Thyroid gland (tissue), 4 donors: ENCODE measurements at regions not wholly inside any gene's neighbourhood (a gene's known extent, or its start where the extent isn't known, plus 50 kb on each side); places are given as distances from the start of the nearest gene placed in this dataset. TPM values are rescaled to one million over a fixed set of nuclear protein-coding genes. Genes with fewer than 3 reads are reported as not detected.

ENCODE experiments used
- DNase-seq, 2 donors: peaks; one replicate each; pipeline ENCODE4 v3.0.0-alpha.2; 2019
- H3K27ac ChIP-seq, 3 donors: fragments of 200-600 bp; sonication (generic); 1 replicate in 2 of 3; 2 replicates in 1 of 3; pipeline ENCODE4 v1.5.1; 2016 to 2019; ENCODE audit warnings: mild to moderate bottlenecking in 1 of 3, moderate library complexity in 1 of 3
- H3K27me3 ChIP-seq: fragments of 200-600 bp; sonication (generic); one replicate; pipeline ENCODE4 v1.5.1; 2019
- H3K36me3 ChIP-seq, 2 donors: fragments of 200-600 bp; sonication (generic); one replicate each; pipeline ENCODE4 v1.5.1; 2016 to 2019
- H3K4me1 ChIP-seq, 2 donors: fragments of 200-600 bp; sonication (generic); one replicate each; pipeline ENCODE4 v1.5.1; 2017 to 2019
- H3K4me3 ChIP-seq, 3 donors: fragments of 200-600 bp; sonication (generic); replicated peaks in 1 of 3; 1 replicate in 2 of 3; 2 replicates in 1 of 3; pipeline ENCODE4 v1.5.1; 2016; ENCODE audit warnings: mild to moderate bottlenecking in 1 of 3
- H3K9me3 ChIP-seq: fragments of 200-600 bp; sonication (generic); one replicate; pipeline ENCODE4 v1.5.1; 2017
- POLR2A ChIP-seq, 2 donors: fragments of 450-650 bp; IDR thresholded peaks; one replicate each; pipeline ENCODE4 v1.6.1; 2017; ENCODE audit warnings: antibody characterized with exemption in 2 of 2, mild to moderate bottlenecking in 2 of 2, moderate library complexity in 1 of 2
- WGBS, 2 donors: methylation state at CpG; one replicate each; pipeline ENCODE4 v1.1.5; 2017; 5-methylcytosine and 5-hydroxymethylcytosine counted together
- intact Hi-C: fragments of 100-400 bp; cut with DNase I; formaldehyde crosslinking; loops from one replicate; pipeline ENCODE4 v1.15.1; 2023
- small RNA-seq: library from RNA; depleted of rRNA; stranded (forward); fragments of <200 nt; gene quantifications from one replicate; pipeline ENCODE3, GENCODE V24; 2016
- TF ChIP-seq, protein P1 (sequence below), 6 experiments: fragments of 200-600 bp in 3 of 6; fragments of 450-650 bp in 3 of 6; sonication (generic) in 3 of 6; IDR thresholded peaks; one replicate each; pipeline ENCODE4 v1.5.1; 2016 to 2019; ENCODE audit warnings: antibody characterized with exemption in 6 of 6, mild to moderate bottlenecking in 2 of 6, inconsistent platforms in 1 of 6, moderate library complexity in 1 of 6

DNA sequence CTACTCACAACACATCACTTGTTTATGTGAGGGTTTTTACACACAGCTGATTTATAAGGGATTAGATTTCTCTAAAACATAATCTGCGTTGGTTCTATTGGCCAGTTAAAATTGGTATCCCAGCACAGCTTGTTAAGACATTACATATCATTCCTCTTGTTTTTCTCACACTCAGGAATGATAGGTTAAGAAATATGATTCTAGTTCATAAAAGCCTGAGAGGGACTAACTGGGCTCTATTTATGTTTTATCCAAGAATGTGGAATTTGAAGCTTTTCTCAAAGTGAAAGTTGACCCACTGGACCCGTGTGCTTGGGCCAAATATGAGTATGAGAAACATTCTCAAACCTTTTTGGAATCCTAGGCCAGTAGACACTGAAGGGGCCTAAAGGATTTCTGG is 117.3 kb downstream of the TMEM170B start:
- 73 to 77% methylated on average over 2 of the region's 2 CpGs for WGBS, 2 donors
- intact Hi-C loops = loop anchor here (5.0 kb wide), 1 partner anchor 577 kb away; no protein-coding TSS in a partner anchor
- DNase-seq = no peak
- TF ChIP-seq, protein P1, sequence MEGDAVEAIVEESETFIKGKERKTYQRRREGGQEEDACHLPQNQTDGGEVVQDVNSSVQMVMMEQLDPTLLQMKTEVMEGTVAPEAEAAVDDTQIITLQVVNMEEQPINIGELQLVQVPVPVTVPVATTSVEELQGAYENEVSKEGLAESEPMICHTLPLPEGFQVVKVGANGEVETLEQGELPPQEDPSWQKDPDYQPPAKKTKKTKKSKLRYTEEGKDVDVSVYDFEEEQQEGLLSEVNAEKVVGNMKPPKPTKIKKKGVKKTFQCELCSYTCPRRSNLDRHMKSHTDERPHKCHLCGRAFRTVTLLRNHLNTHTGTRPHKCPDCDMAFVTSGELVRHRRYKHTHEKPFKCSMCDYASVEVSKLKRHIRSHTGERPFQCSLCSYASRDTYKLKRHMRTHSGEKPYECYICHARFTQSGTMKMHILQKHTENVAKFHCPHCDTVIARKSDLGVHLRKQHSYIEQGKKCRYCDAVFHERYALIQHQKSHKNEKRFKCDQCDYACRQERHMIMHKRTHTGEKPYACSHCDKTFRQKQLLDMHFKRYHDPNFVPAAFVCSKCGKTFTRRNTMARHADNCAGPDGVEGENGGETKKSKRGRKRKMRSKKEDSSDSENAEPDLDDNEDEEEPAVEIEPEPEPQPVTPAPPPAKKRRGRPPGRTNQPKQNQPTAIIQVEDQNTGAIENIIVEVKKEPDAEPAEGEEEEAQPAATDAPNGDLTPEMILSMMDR (IDR thresholded peaks at IDR 0.05) = no peak
- no peak for TF ChIP-seq POLR2A (IDR thresholded peaks at IDR 0.05)
- Histone ChIP-seq H3K36me3 (no peaks in the 10 kb centered on the region), H3K27me3 (no peaks in the 10 kb centered on the region), H3K27ac (no peak overlapping the region), H3K4me3 (no peak overlapping the region), H3K4me1 (peaks cover 0 to 12% of the 10 kb centered on the region in 2 donors), H3K9me3 (no peaks in the 10 kb centered on the region)

DNA sequence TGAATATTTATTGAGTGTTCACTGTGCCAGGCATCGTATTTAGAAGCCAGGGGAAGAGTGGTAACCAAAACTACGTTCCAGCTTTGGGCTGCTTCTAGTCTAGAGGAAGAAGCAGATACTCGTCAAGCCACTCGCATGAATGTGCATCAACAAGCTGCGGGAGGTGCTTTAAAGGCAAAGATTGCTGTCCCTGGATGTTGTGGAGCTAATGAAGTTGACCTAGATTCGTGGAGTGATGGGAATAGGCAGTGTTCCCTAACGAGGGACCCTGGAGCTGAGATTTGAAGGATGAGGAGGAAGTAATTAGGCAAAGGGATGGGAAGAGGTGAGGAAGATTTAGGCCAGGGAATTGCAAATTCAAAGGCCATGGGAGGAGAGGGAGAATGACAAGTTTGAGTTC is 118.9 kb downstream of the TMEM170B start:
- intact Hi-C loops = loop anchor here (5.0 kb wide), 1 partner anchor 576 kb away; no protein-coding TSS in a partner anchor
- Histone ChIP-seq H3K4me3 (no peak overlapping the region), H3K9me3 (no peaks in the 10 kb centered on the region), H3K36me3 (no peaks in the 10 kb centered on the region), H3K27me3 (no peaks in the 10 kb centered on the region), H3K4me1 (peaks cover 0 to 12% of the 10 kb centered on the region in 2 donors), H3K27ac (no peak overlapping the region)
- no peak for DNase-seq
- 75 to 84% methylated on average over 7 of the region's 7 CpGs for WGBS, 2 donors
- TF ChIP-seq, protein P1 (IDR thresholded peaks at IDR 0.05) = no peak
- no peak for TF ChIP-seq POLR2A (IDR thresholded peaks at IDR 0.05)

DNA sequence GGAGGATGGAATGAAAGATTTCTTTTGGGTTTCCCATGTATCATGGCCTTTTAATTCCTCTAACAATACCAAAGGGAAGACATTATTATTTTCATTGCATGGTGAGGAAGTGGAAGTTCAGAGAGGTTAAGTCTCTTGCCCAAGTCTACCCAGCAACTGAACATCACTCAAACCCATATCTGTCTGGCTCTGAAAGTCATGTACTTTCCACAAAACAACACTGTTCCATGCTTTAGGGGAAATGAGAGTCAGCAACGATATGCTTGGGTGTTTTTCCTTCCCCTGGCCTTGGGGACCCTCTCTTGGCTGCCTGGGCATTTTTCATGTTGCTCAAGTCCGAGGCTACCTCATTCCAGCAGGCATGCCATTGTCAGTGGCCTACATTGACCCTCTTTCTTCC is 118.8 kb downstream of the ADTRP start:
- WGBS, 2 donors = 85 to 93% methylated on average over 2 of the region's 2 CpGs
- intact Hi-C loops = loop anchor here (5.0 kb wide), 1 partner anchor 573 kb away; no protein-coding TSS in a partner anchor
- peaks cover 0 to 6% of the 10 kb centered on the region in 2 donors for H3K4me1 ChIP-seq
- TF ChIP-seq, protein P1 (IDR thresholded peaks at IDR 0.05) = no peak
- TF ChIP-seq POLR2A (IDR thresholded peaks at IDR 0.05) = no peak
- no peaks in the 10 kb centered on the region for H3K27me3 ChIP-seq
- H3K27ac ChIP-seq = no peak overlapping the region
- no peak for DNase-seq
- no peak overlapping the region for H3K4me3 ChIP-seq
- H3K36me3 ChIP-seq = no peaks in the 10 kb centered on the region
- no peaks in the 10 kb centered on the region for H3K9me3 ChIP-seq

DNA sequence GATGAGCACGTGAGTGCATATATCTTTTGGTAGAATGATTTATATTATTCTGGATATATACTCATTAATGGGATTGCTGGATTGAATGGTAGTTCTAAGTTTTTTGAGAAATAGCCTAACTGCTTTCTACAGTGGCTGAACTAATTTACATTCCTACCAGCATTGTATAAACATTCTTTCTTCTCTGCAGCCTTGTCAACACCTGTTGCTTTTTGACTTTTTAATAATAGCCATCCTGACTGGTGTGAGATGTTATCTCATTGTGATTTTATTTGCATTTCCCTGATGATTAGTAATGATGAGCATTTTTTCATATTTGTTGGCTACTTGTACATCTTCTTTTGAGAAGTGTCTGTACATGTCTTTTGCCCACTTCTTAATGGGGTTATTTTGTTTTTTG is 116.3 kb downstream of the ADTRP start:
- Histone ChIP-seq H3K27ac (no peak overlapping the region), H3K36me3 (no peaks in the 10 kb centered on the region), H3K27me3 (no peaks in the 10 kb centered on the region), H3K9me3 (no peaks in the 10 kb centered on the region), H3K4me3 (no peak overlapping the region), H3K4me1 (no peaks in the 10 kb centered on the region)
- WGBS, 2 donors = 97 to 98% methylated on average over 1 of the region's 1 CpG
- no peak for TF ChIP-seq POLR2A (IDR thresholded peaks at IDR 0.05)
- TF ChIP-seq, protein P1 (IDR thresholded peaks at IDR 0.05) = no peak
- DNase-seq = no peak
- intact Hi-C loops = no loop called here

DNA sequence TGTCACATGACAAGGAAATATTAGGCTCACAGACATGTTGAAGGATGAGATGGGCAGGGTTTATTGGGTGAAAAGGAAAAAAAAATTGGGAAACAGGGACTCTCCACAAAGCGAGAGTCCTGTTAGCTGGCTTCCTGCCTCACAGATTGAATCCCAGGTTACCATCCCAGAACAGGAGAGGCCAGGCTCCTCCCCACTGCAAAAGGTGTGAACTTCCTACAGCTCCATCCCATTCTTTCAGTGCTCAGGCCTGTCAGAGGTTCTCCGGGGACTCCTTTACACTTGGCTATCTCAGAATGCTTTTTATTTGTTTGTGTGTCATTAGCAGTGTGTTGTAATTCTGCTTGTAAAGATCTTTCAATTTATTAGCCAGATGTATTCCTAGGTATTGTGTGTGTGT is 115.1 kb downstream of the ADTRP start:
- Histone ChIP-seq H3K4me3 (no peak overlapping the region), H3K27me3 (no peaks in the 10 kb centered on the region), H3K27ac (no peak overlapping the region), H3K9me3 (no peaks in the 10 kb centered on the region), H3K4me1 (no peaks in the 10 kb centered on the region), H3K36me3 (no peaks in the 10 kb centered on the region)
- TF ChIP-seq, protein P1 (IDR thresholded peaks at IDR 0.05) = no peak
- TF ChIP-seq POLR2A (IDR thresholded peaks at IDR 0.05) = no peak
- intact Hi-C loops = no loop called here
- WGBS, 2 donors = 93 to 95% methylated on average over 2 of the region's 2 CpGs
- DNase-seq = no peak

Small RNAs in the stretch of these regions (small RNA-seq; reads per million reads assigned to genes)
- not detected for gene RF00017
